CD4-positive, CD25-positive, alpha-beta regulatory T cell (primary cell): ENCODE measurements at regions not wholly inside any gene's neighbourhood (a gene's known extent, or its start where the extent isn't known, plus 50 kb on each side); places are given as distances from the start of the nearest gene placed in this dataset.
"Not testable (repeated sequence)": the region's sequence is repeated elsewhere in the genome, so short reads cannot be mapped to it uniquely, and the experiment has no call there.

ENCODE experiments used
- ATAC-seq, 2 donors: fragments of 150-1000 bp; cut with Tn5 transposase; one replicate each; pipeline ENCODE4 v1.10.0; 2021; ENCODE audit warnings: low read depth in 2 of 2, moderate number of reproducible peaks in 2 of 2, moderate library complexity in 1 of 2
- DNase-seq, 3 donors: peaks; one replicate each; pipeline versions ENCODE4 v3.0.0 to v3.0.0-alpha.2; 2012 to 2022; ENCODE audit warnings: mixed read lengths in 1 of 3
- H3K27ac ChIP-seq: one replicate; pipeline ENCODE4 v1.7.0; 2013; ENCODE audit warnings: mild to moderate bottlenecking, low read length; ENCODE audit not compliant: insufficient read depth, poor library complexity, severe bottlenecking
- H3K27me3 ChIP-seq: one replicate; pipeline ENCODE4 v1.7.0; 2013; ENCODE audit warnings: low read length; ENCODE audit not compliant: control insufficient read depth, insufficient read depth
- H3K36me3 ChIP-seq: one replicate; pipeline ENCODE4 v1.7.0; 2013; ENCODE audit warnings: mild to moderate bottlenecking, low read length, moderate library complexity; ENCODE audit not compliant: control insufficient read depth, insufficient read depth
- H3K4me1 ChIP-seq: 2 replicates; pipeline ENCODE4 v1.7.0; 2013; ENCODE audit warnings: mild to moderate bottlenecking, low read length; ENCODE audit not compliant: insufficient read depth, control insufficient read depth, poor library complexity, severe bottlenecking
- H3K4me3 ChIP-seq: one replicate; pipeline ENCODE4 v1.7.0; 2013; ENCODE audit warnings: low read depth, mild to moderate bottlenecking, low read length, moderate library complexity
- H3K9me3 ChIP-seq, 2 experiments: 1 replicate in 1 of 2; 2 replicates in 1 of 2; pipeline ENCODE4 v1.7.0; 2013; ENCODE audit warnings: low read length in 2 of 2, mild to moderate bottlenecking in 1 of 2, moderate library complexity in 1 of 2; ENCODE audit not compliant: control insufficient read depth in 2 of 2
- H3K27ac Mint-ChIP-seq, 3 donors: one replicate each; pipeline ENCODE4 v1.8.0; 2020 to 2022; ENCODE audit warnings: mild to moderate bottlenecking in 3 of 3, mixed read lengths in 3 of 3, moderate library complexity in 2 of 3
- H3K27me3 Mint-ChIP-seq: one replicate; pipeline ENCODE4 v1.8.0; 2022; ENCODE audit warnings: mild to moderate bottlenecking, mixed read lengths
- H3K36me3 Mint-ChIP-seq: one replicate; pipeline ENCODE4 v1.8.0; 2020; ENCODE audit warnings: mixed read lengths
- H3K4me1 Mint-ChIP-seq, 4 donors: one replicate each; pipeline ENCODE4 v1.8.0; 2020 to 2022; ENCODE audit warnings: mixed read lengths in 4 of 4, mild to moderate bottlenecking in 1 of 4
- H3K4me3 Mint-ChIP-seq, 4 donors: one replicate each; pipeline ENCODE4 v1.8.0; 2020 to 2022; ENCODE audit warnings: mild to moderate bottlenecking in 4 of 4, mixed read lengths in 4 of 4, moderate library complexity in 3 of 4
- H3K9me3 Mint-ChIP-seq, 7 donors: one replicate each; pipeline ENCODE4 v1.8.0; 2020 to 2022; ENCODE audit warnings: mixed read lengths in 7 of 7, mild to moderate bottlenecking in 3 of 7, moderate library complexity in 2 of 7

- Mint-ChIP-seq H3K27ac (no peak overlapping the region), H3K4me1 (no peaks in the 10 kb centered on the region), H3K9me3 (peaks cover 3 to 14% (median 7%) of the 10 kb centered on the region in 7 donors), H3K4me3 (no peak overlapping the region), H3K27me3 (no peaks in the 10 kb centered on the region), H3K36me3 (no peaks in the 10 kb centered on the region)
- H3K27ac ChIP-seq: no peak overlapping the region
- peaks cover 0 to 13% of the 10 kb centered on the region in 2 experiments for H3K9me3 ChIP-seq
- no peak for ATAC-seq
- no peaks in the 10 kb centered on the region for H3K27me3 ChIP-seq
- no peaks in the 10 kb centered on the region for H3K4me1 ChIP-seq
- DNase-seq: no peak
- no peaks in the 10 kb centered on the region for H3K36me3 ChIP-seq
- no peak overlapping the region for H3K4me3 ChIP-seq
These were observed 735.5 kb upstream of the AUTS2 start for GRCh38 chr7:68862736-68863135.

GRCh38 chr7:68865351-68866199 lies 732.7 kb upstream of the AUTS2 start:
- no peaks in the 10 kb centered on the region for H3K27me3 ChIP-seq
- no peaks in the 10 kb centered on the region for H3K36me3 Mint-ChIP-seq
- no peaks in the 10 kb centered on the region for H3K36me3 ChIP-seq
- DNase-seq: no peak
- no peaks in the 10 kb centered on the region for H3K4me1 ChIP-seq
- no peak for ATAC-seq
- H3K27ac Mint-ChIP-seq: no peak overlapping the region
- no peak overlapping the region for H3K27ac ChIP-seq
- peaks cover 0 to 13% of the 10 kb centered on the region in 2 experiments for H3K9me3 ChIP-seq
- H3K4me3 Mint-ChIP-seq: no peak overlapping the region
- H3K4me1 Mint-ChIP-seq: no peaks in the 10 kb centered on the region
- no peak overlapping the region for H3K4me3 ChIP-seq
- peaks cover 5 to 23% (median 13%) of the 10 kb centered on the region in 7 donors for H3K9me3 Mint-ChIP-seq
- H3K27me3 Mint-ChIP-seq: no peaks in the 10 kb centered on the region

DNA sequence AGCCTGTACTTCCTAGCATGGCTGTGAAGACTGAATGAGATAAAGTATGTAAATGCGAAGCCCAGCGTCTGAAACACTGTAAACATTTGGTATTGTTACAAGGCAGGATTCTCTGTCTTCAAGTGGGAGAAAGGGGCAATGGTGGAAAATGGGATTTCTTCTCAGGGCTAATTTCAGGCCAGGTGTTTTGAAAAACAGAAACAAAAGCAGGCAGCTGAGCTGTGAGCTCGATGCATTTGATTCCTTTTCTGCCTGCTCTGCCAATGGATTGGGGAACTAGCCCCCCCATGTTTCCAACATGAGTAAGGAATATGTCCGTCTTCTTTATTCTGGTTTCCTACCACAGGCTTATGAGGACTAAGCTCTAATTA lies 732.1 kb upstream of the AUTS2 start:
- Mint-ChIP-seq H3K27ac (no peak overlapping the region), H3K4me1 (no peaks in the 10 kb centered on the region), H3K9me3 (peaks cover 5 to 25% (median 13%) of the 10 kb centered on the region in 7 donors), H3K27me3 (no peaks in the 10 kb centered on the region), H3K36me3 (no peaks in the 10 kb centered on the region), H3K4me3 (no peak overlapping the region)
- no peaks in the 10 kb centered on the region for H3K27me3 ChIP-seq
- DNase-seq: no peak
- no peak overlapping the region for H3K4me3 ChIP-seq
- H3K27ac ChIP-seq: no peak overlapping the region
- H3K4me1 ChIP-seq: no peaks in the 10 kb centered on the region
- ATAC-seq: no peak
- H3K36me3 ChIP-seq: no peaks in the 10 kb centered on the region
- peaks cover 0 to 10% of the 10 kb centered on the region in 2 experiments for H3K9me3 ChIP-seq

GRCh38 chr7:68866721-68867120 lies 731.6 kb upstream of the AUTS2 start:
- not testable (repeated sequence) for H3K4me3 Mint-ChIP-seq, H3K27me3 Mint-ChIP-seq, H3K27ac ChIP-seq, ATAC-seq, H3K4me3 ChIP-seq, H3K27me3 ChIP-seq, H3K9me3 ChIP-seq, H3K36me3 ChIP-seq, H3K36me3 Mint-ChIP-seq, H3K4me1 ChIP-seq, H3K4me1 Mint-ChIP-seq, H3K27ac Mint-ChIP-seq, DNase-seq
- H3K9me3 Mint-ChIP-seq: peaks cover 3 to 28% (median 11%) of the 10 kb centered on the region in 7 donors

GRCh38 chr7:68868978-68869377 lies 729.3 kb upstream of the AUTS2 start:
- H3K36me3 ChIP-seq: no peaks in the 10 kb centered on the region
- Mint-ChIP-seq H3K4me1 (no peaks in the 10 kb centered on the region), H3K36me3 (no peaks in the 10 kb centered on the region), H3K27me3 (no peaks in the 10 kb centered on the region), H3K9me3 (peaks cover 3 to 33% (median 11%) of the 10 kb centered on the region in 7 donors), H3K27ac (no peak overlapping the region), H3K4me3 (no peak overlapping the region)
- no peaks in the 10 kb centered on the region for H3K4me1 ChIP-seq
- H3K4me3 ChIP-seq: no peak overlapping the region
- ATAC-seq (no peak), DNase-seq (no peak)
- H3K27ac ChIP-seq: no peak overlapping the region
- no peaks in the 10 kb centered on the region for H3K27me3 ChIP-seq
- H3K9me3 ChIP-seq: peaks cover 0 to 11% of the 10 kb centered on the region in 2 experiments

DNA sequence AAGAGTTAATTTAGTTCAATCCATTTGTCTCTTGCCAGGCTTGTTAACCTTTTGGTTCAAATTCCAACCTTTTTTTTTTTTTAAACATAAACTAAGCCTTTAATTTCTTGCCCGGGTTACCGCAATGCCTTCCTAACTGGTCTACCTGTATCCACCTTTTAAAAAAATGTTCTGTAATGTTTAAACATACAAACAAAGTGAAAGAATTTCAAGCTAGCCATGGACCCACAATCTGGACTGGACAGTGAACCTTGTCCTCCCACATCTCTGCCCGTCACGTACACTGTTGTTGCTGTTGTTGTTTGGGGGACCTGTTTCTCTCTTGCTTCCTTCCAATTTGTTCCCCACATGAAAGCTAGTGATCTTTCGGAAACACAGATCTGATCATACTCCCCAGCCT lies 724.7 kb upstream of the AUTS2 start:
- no peaks in the 10 kb centered on the region for H3K27me3 Mint-ChIP-seq

DNA sequence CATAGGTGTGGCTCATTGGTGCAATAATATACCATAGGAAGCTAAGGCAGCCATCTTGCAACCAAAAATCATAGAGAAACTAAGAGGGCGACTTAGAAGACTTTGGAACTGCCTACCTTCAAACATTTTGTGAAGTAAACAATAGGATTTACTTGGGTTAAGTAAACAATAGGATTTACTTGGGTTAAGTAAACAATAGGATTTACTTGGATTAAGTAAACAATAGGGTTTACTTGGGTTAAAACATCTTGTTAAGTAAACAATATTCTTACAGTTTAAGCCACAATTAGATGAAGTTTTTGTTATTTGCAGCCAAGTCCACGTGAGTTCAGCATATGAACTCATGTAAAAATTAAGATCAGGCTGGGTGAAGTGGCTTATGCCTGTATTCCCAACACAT lies 722.4 kb upstream of the AUTS2 start:
- Mint-ChIP-seq H3K27ac (no peak overlapping the region), H3K9me3 (peaks cover 2 to 22% (median 9%) of the 10 kb centered on the region in 7 donors), H3K36me3 (no peaks in the 10 kb centered on the region), H3K4me1 (no peaks in the 10 kb centered on the region), H3K4me3 (no peak overlapping the region), H3K27me3 (no peaks in the 10 kb centered on the region)
- H3K4me1 ChIP-seq: no peaks in the 10 kb centered on the region
- no peak overlapping the region for H3K4me3 ChIP-seq
- H3K27ac ChIP-seq: no peak overlapping the region
- peaks cover 0 to 7% of the 10 kb centered on the region in 2 experiments for H3K9me3 ChIP-seq
- H3K36me3 ChIP-seq: no peaks in the 10 kb centered on the region
- DNase-seq (no peak), ATAC-seq (no peak)
- no peaks in the 10 kb centered on the region for H3K27me3 ChIP-seq

More for the DNA sequence above, 724.7 kb upstream of the AUTS2 start:
- Histone ChIP-seq H3K27me3 (no peaks in the 10 kb centered on the region), H3K36me3 (no peaks in the 10 kb centered on the region), H3K4me3 (no peak overlapping the region), H3K9me3 (peaks cover 0 to 7% of the 10 kb centered on the region in 2 experiments), H3K27ac (no peak overlapping the region), H3K4me1 (no peaks in the 10 kb centered on the region)
- no peak overlapping the region for H3K4me3 Mint-ChIP-seq
- DNase-seq (no peak), ATAC-seq (no peak)
- no peak overlapping the region for H3K27ac Mint-ChIP-seq
- no peaks in the 10 kb centered on the region for H3K4me1 Mint-ChIP-seq
- peaks cover 3 to 38% (median 15%) of the 10 kb centered on the region in 7 donors for H3K9me3 Mint-ChIP-seq
- no peaks in the 10 kb centered on the region for H3K36me3 Mint-ChIP-seq

- not testable (repeated sequence) for H3K4me1 ChIP-seq, H3K4me3 ChIP-seq, H3K27me3 ChIP-seq, H3K27ac Mint-ChIP-seq, H3K36me3 Mint-ChIP-seq, ATAC-seq, DNase-seq, H3K4me1 Mint-ChIP-seq, H3K36me3 ChIP-seq, H3K9me3 ChIP-seq, H3K27ac ChIP-seq, H3K4me3 Mint-ChIP-seq, H3K27me3 Mint-ChIP-seq
- peaks cover 0 to 11% (median 3%) of the 10 kb centered on the region in 7 donors for H3K9me3 Mint-ChIP-seq
These were observed 711.2 kb upstream of the AUTS2 start for GRCh38 chr7:68887116-68887515.
